HCT116 (cell line): ENCODE measurements at regions not wholly inside any gene's neighbourhood (a gene's known extent, or its start where the extent isn't known, plus 50 kb on each side); places are given as distances from the start of the nearest gene placed in this dataset.

ENCODE experiments used
- ATAC-seq: fragments of 200-7000 bp; cut with Tn5 transposase; 2 replicates; pipeline ENCODE4 v1.9.1; 2020; ENCODE audit warnings: mild to moderate bottlenecking, moderate library complexity
- BruUV-seq: library from RNA; stranded (reverse); fragments of 400-500 nt; replicated peaks from 2 replicates; lab custom pipeline; 2021; lab: Mats Ljungman, UMichigan
- CTCF ChIA-PET: fragments of 300-600 bp; sonication (Branson Sonifier 250); formaldehyde crosslinking; loops from one replicate; lab custom pipeline; 2021; ENCODE audit warnings: antibody characterized with exemption; lab: Charles Lee
- POLR2A ChIA-PET: fragments of 300-600, 350-600 bp; sonication (Branson Sonifier 250); formaldehyde crosslinking; loops from one replicate; lab custom pipeline; 2021; ENCODE audit warnings: antibody characterized with exemption; lab: Charles Lee
- RAD21 ChIA-PET, 2 experiments: fragments of 300-600 bp; sonication (Branson Sonifier 250); formaldehyde crosslinking; loops; one replicate each; lab custom pipeline; 2023; ENCODE audit warnings: low total read pairs in 2 of 2; ENCODE audit not compliant: uncharacterized antibody in 2 of 2, unreplicated experiment in 2 of 2, low non-redundant PET in 1 of 2; lab: Charles Lee
- DNase-seq: peaks from one replicate; pipeline ENCODE4 v3.0.0-alpha.2; 2010; ENCODE audit warnings: low read depth, low spot score
- H2AFZ ChIP-seq: fragments of 200-600 bp; shearing (Covaris generic), sonication (generic); 2 replicates; pipeline ENCODE4 v1.6.1; 2017; ENCODE audit warnings: low read depth, mixed run types, mixed read lengths, antibody characterized with exemption, low read length; ENCODE audit not compliant: poor library complexity, severe bottlenecking
- H3K27ac ChIP-seq: 2 replicates; pipeline ENCODE4 v1.5.1; 2012; ENCODE audit warnings: low read depth, low read length
- H3K27me3 ChIP-seq: fragments of 200-600 bp; sonication (generic); 2 replicates; pipeline ENCODE4 v1.6.1; 2016; ENCODE audit warnings: mixed run types, low read length, mixed read lengths; ENCODE audit not compliant: insufficient read depth
- H3K36me3 ChIP-seq, 2 experiments: fragments of 200-500 bp in 1 of 2; fragments of 200-600 bp in 1 of 2; sonication (Bioruptor generic) in 1 of 2; sonication (generic) in 1 of 2; 2 replicates each; pipeline versions ENCODE4 v1.5.1 to v1.6.1; 2014 to 2016; ENCODE audit warnings: low read length in 2 of 2, inconsistent platforms in 1 of 2, mixed read lengths in 1 of 2, mixed run types in 1 of 2; ENCODE audit not compliant: insufficient read depth in 2 of 2, control insufficient read depth in 1 of 2
- H3K4me1 ChIP-seq, 2 experiments: fragments of 200-600 bp in 1 of 2; sonication (generic) in 1 of 2; 2 replicates each; pipeline versions ENCODE4 v1.5.1 to v1.6.1; 2012 to 2017; ENCODE audit warnings: low read length in 2 of 2, inconsistent platforms in 1 of 2, mild to moderate bottlenecking in 1 of 2, mixed read lengths in 1 of 2, mixed run types in 1 of 2, moderate library complexity in 1 of 2; ENCODE audit not compliant: insufficient read depth in 2 of 2, control insufficient read depth in 1 of 2
- H3K4me2 ChIP-seq: fragments of 200-600 bp; sonication (generic); 2 replicates; pipeline ENCODE4 v1.6.1; 2017; ENCODE audit warnings: mixed run types, low read length, mixed read lengths
- H3K4me3 ChIP-seq, 2 experiments: fragments of 200-600 bp in 1 of 2; sonication (generic) in 1 of 2; replicated peaks in 1 of 2; 2 replicates each; pipeline ENCODE4 v1.5.1; 2011 to 2016; ENCODE audit warnings: low read length in 2 of 2, control low read depth in 1 of 2, low read depth in 1 of 2, mild to moderate bottlenecking in 1 of 2, mixed read lengths in 1 of 2, mixed run types in 1 of 2
- H3K79me2 ChIP-seq: fragments of 200-600 bp; sonication (generic); 2 replicates; pipeline ENCODE4 v1.6.1; 2017; ENCODE audit warnings: mild to moderate bottlenecking, mixed run types, low read length, moderate library complexity, mixed read lengths; ENCODE audit not compliant: insufficient read depth
- H3K9ac ChIP-seq: fragments of 200-600 bp; sonication (generic); 2 replicates; pipeline ENCODE4 v1.6.1; 2016; ENCODE audit warnings: low read length, mixed read lengths
- H3K9me2 ChIP-seq: fragments of 200-600 bp; sonication (generic), shearing (Covaris generic); 2 replicates; pipeline ENCODE4 v1.6.1; 2017; ENCODE audit warnings: mixed run types, mild to moderate bottlenecking, moderate library complexity; ENCODE audit not compliant: insufficient read depth
- H3K9me3 ChIP-seq, 2 experiments: fragments of 200-500 bp in 1 of 2; fragments of 200-600 bp in 1 of 2; sonication (Bioruptor generic) in 1 of 2; sonication (generic) in 1 of 2; 2 replicates each; pipeline ENCODE4 v1.6.1; 2014 to 2017; ENCODE audit warnings: low read length in 2 of 2, mixed read lengths in 2 of 2, inconsistent platforms in 1 of 2, low read depth in 1 of 2, mild to moderate bottlenecking in 1 of 2, mixed run types in 1 of 2, moderate library complexity in 1 of 2; ENCODE audit not compliant: control insufficient read depth in 1 of 2, insufficient read depth in 1 of 2
- H4K20me1 ChIP-seq: fragments of 200-600 bp; sonication (generic), shearing (Covaris generic); 2 replicates; pipeline ENCODE4 v1.6.1; 2017; ENCODE audit warnings: mixed run types, mild to moderate bottlenecking, moderate library complexity; ENCODE audit not compliant: insufficient read depth
- CTCF ChIP-seq, 3 experiments: fragments of 200-600 bp in 1 of 3; sonication (generic) in 1 of 3; IDR thresholded peaks in 2 of 3; conservative IDR thresholded peaks in 1 of 3; 2 replicates each; pipeline ENCODE4 v1.5.1; 2012 to 2017; ENCODE audit warnings: low read depth in 2 of 3, low read length in 2 of 3, antibody characterized with exemption in 1 of 3, borderline replicate concordance in 1 of 3, control low read depth in 1 of 3, mild to moderate bottlenecking in 1 of 3, mixed read lengths in 1 of 3, mixed run types in 1 of 3, moderate library complexity in 1 of 3; ENCODE audit not compliant: insufficient read depth in 1 of 3
- EGR1 ChIP-seq: IDR thresholded peaks from 2 replicates; pipeline ENCODE4 v1.6.1; 2012; ENCODE audit warnings: low read depth
- EZH2phosphoT487 ChIP-seq: fragments of 200-600 bp; IDR thresholded peaks from 2 replicates; pipeline ENCODE4 v1.6.1; 2018; ENCODE audit warnings: antibody characterized with exemption, borderline replicate concordance
- intact Hi-C: fragments of 100-400 bp; cut with micrococcal nuclease; formaldehyde crosslinking; loops from 2 replicates; pipeline ENCODE4 v1.10.0; 2022

- no peak for DNase-seq
- Histone ChIP-seq H4K20me1 (no peaks in the 10 kb centered on the region), H3K9me3 (no peaks in the 10 kb centered on the region), H2AFZ (no peak overlapping the region), H3K4me3 (no peak overlapping the region), H3K4me1 (peaks cover 0 to 7% of the 10 kb centered on the region in 2 experiments; a peak in 1 of 4 replicates), H3K9ac (no peak overlapping the region), H3K4me2 (no peak overlapping the region), H3K36me3 (no peaks in the 10 kb centered on the region), H3K27me3 (no peaks in the 10 kb centered on the region), H3K9me2 (no peaks in the 10 kb centered on the region), H3K79me2 (no peaks in the 10 kb centered on the region), H3K27ac (no peak overlapping the region)
- TF ChIP-seq EZH2phosphoT487 = no peak
- no peak for TF ChIP-seq CTCF (IDR thresholded peaks at IDR 0.05 in 2 of 3, conservative IDR thresholded peaks at IDR 0.05 in 1 of 3; ENCODE audit: borderline replicate concordance in 1 of 3, insufficient read depth in 1 of 3, low read depth in 2 of 3, low read length in 2 of 3)
- no peak for TF ChIP-seq EGR1
- POLR2A ChIA-PET = no interaction called here
- ATAC-seq = no peak
- intact Hi-C loops = no loop called here
- RAD21 ChIA-PET = interaction anchor here (0.6 to 1.8 kb wide), 3 partner anchors 58 to 653 kb away, joined by 3 to 7 read pairs (median 5); no protein-coding TSS in a partner anchor
- CTCF ChIA-PET = interaction anchor here (0.8 to 2.7 kb wide), 7 partner anchors 9 to 820 kb away, joined by 3 to 39 read pairs (median 4); no protein-coding TSS in a partner anchor
- BruUV-seq = no TSS peak
These were observed 222.2 kb downstream of the CYP26B1 start for GRCh38 chr2:71925268-71926088.
